Bronchial epithelial cell (primary cell): ENCODE measurements at regions not wholly inside any gene's neighbourhood (a gene's known extent, or its start where the extent isn't known, plus 50 kb on each side); places are given as distances from the start of the nearest gene placed in this dataset.
A peak's percentile ranks its signal among the peaks of the same experiment; 100 is the strongest.

Experiments
- DNase-seq: peaks from one replicate; pipeline ENCODE4 v3.0.0-alpha.2; 2010; ENCODE audit warnings: low read depth
- FAIRE-seq: peaks from 2 replicates; lab custom pipeline; 2011; peaks lifted over from hg19 to GRCh38; lab: Jason Lieb, UNC
- H3K27me3 ChIP-seq: 2 replicates; pipeline ENCODE4 v1.5.1; 2011; ENCODE audit warnings: low read length; ENCODE audit not compliant: control insufficient read depth, insufficient read depth
- H3K36me3 ChIP-seq: 2 replicates; pipeline ENCODE4 v1.5.1; 2011; ENCODE audit warnings: low read length; ENCODE audit not compliant: control insufficient read depth, insufficient read depth
- H3K4me3 ChIP-seq: 2 replicates; pipeline ENCODE4 v1.5.1; 2011; ENCODE audit warnings: mild to moderate bottlenecking, low read depth, low read length, control low read depth
- CTCF ChIP-seq: IDR thresholded peaks from 2 replicates; pipeline ENCODE4 v1.5.1; 2011; ENCODE audit warnings: mild to moderate bottlenecking, moderate library complexity, low read length, control low read depth, inconsistent platforms; ENCODE audit not compliant: insufficient read depth, severe bottlenecking

- DNase-seq: peak; percentile 40
- H3K27me3 ChIP-seq: no peaks in the 10 kb centered on the region
- H3K36me3 ChIP-seq: no peaks in the 10 kb centered on the region
- TF ChIP-seq CTCF: no peak
- H3K4me3 ChIP-seq: peak overlapping the region; percentile 48
- FAIRE-seq: no peak
These were observed 1120.8 kb upstream of the TMEM132C start for GRCh38 chr12:127145929-127146789.

- H3K27me3 ChIP-seq: no peaks in the 10 kb centered on the region
- FAIRE-seq (no peak), DNase-seq (no peak)
- no peak overlapping the region for H3K4me3 ChIP-seq
- TF ChIP-seq CTCF: no peak
- H3K36me3 ChIP-seq: no peaks in the 10 kb centered on the region
These were observed 1119.8 kb upstream of the TMEM132C start for GRCh38 chr12:127146991-127147718.

- DNase-seq (no peak), FAIRE-seq (no peak)
- no peaks in the 10 kb centered on the region for H3K27me3 ChIP-seq
- H3K4me3 ChIP-seq: no peak overlapping the region
- no peaks in the 10 kb centered on the region for H3K36me3 ChIP-seq
- no peak for TF ChIP-seq CTCF
These were observed 1119.2 kb upstream of the TMEM132C start for GRCh38 chr12:127147724-127148123.

- Histone ChIP-seq H3K27me3 (no peaks in the 10 kb centered on the region), H3K36me3 (no peaks in the 10 kb centered on the region), H3K4me3 (no peak overlapping the region)
- no peak for TF ChIP-seq CTCF
- DNase-seq (no peak), FAIRE-seq (no peak)
These were observed 1118.7 kb upstream of the TMEM132C start for GRCh38 chr12:127148318-127148717.

- no peak for FAIRE-seq
These were observed 1117.6 kb upstream of the TMEM132C start for GRCh38 chr12:127149226-127149964.

More at GRCh38 chr12:127149226-127149964, 1117.6 kb upstream of the TMEM132C start:
- TF ChIP-seq CTCF: no peak
- no peak for DNase-seq
- Histone ChIP-seq H3K4me3 (no peak overlapping the region), H3K27me3 (no peaks in the 10 kb centered on the region), H3K36me3 (no peaks in the 10 kb centered on the region)
